ENCODE measurements at regions not wholly inside any gene's neighbourhood (a gene's known extent, or its start where the extent isn't known, plus 50 kb on each side); places are given as distances from the start of the nearest gene placed in this dataset.

DNA sequence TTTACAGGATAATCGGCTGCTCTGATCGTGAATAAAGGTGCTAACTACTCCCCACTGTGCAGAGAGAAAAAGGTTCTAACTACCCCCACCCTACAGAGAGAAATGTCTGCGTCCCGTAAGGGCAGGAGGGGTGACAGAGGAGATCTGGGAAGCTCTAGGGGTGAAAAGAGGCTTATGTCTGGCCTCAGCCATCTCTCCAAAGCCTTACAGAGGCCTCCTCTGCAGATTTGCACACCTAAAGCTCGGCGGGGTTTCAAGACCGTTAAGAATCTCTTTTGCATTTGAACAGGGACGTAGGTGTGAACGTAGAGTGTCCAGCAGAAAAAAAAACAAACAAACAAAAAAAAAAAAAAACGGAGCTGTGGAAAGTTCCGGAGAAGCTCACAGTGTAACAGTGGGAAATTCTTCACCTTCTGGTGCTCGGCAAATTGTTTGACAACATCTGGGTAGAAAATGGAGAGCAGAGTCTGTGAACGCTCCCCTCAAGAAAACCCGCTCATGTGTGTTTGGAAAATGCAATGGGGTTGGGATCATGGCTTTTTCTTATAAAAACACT is 161.0 kb downstream of the SHOX start:
- 22 to 23% methylated on average over 14 of the region's 14 CpGs for WGBS, 2 donors
- Histone ChIP-seq H3K9me3 (ENCODE audit: control insufficient read depth in 2 of 2, insufficient read depth in 1 of 2, low read depth in 1 of 2, low read length in 1 of 2) (peaks cover 0 to 17% of the 10 kb centered on the region in 2 donors), H3K36me3 (ENCODE audit: control insufficient read depth in 2 of 2, insufficient read depth in 2 of 2, low read length in 1 of 2) (no peaks in the 10 kb centered on the region), H3K4me3 (ENCODE audit: low read depth in 1 of 2, low read length in 2 of 2) (no peak overlapping the region), H3K27ac (ENCODE audit: low read depth in 2 of 2, low read length in 1 of 2) (no peak overlapping the region), H3K4me1 (ENCODE audit: control insufficient read depth in 2 of 2, insufficient read depth in 2 of 2, low read length in 1 of 2) (no peaks in the 10 kb centered on the region), H3K27me3 (ENCODE audit: control insufficient read depth in 1 of 2, insufficient read depth in 2 of 2, low read length in 2 of 2) (no peaks in the 10 kb centered on the region)

- Histone ChIP-seq H3K27ac (ENCODE audit: low read depth in 2 of 2, low read length in 1 of 2) (no peak overlapping the region), H3K27me3 (ENCODE audit: control insufficient read depth in 1 of 2, insufficient read depth in 2 of 2, low read length in 2 of 2) (no peaks in the 10 kb centered on the region), H3K4me1 (ENCODE audit: control insufficient read depth in 2 of 2, insufficient read depth in 2 of 2, low read length in 1 of 2) (no peaks in the 10 kb centered on the region), H3K36me3 (ENCODE audit: control insufficient read depth in 2 of 2, insufficient read depth in 2 of 2, low read length in 1 of 2) (no peaks in the 10 kb centered on the region), H3K9me3 (ENCODE audit: control insufficient read depth in 2 of 2, insufficient read depth in 1 of 2, low read depth in 1 of 2, low read length in 1 of 2) (peaks cover 3 to 16% of the 10 kb centered on the region in 2 donors), H3K4me3 (ENCODE audit: low read depth in 1 of 2, low read length in 2 of 2) (no peak overlapping the region)
- WGBS, 2 donors, result 18 to 24% methylated on average over 30 of the region's 30 CpGs
These were observed 160.3 kb downstream of the SHOX start for GRCh38 chrX:790783-791360.

GRCh38 chrX:790041-790506 is 159.5 kb downstream of the SHOX start:
- 12 to 16% methylated on average over 18 of the region's 18 CpGs for whole genome bisulfite sequencing, 2 donors
- no peak overlapping the region for H3K27ac ChIP-seq (ENCODE audit: low read depth in 2 of 2, low read length in 1 of 2)
- peaks cover 3 to 16% of the 10 kb centered on the region in 2 donors for H3K9me3 ChIP-seq (ENCODE audit: control insufficient read depth in 2 of 2, insufficient read depth in 1 of 2, low read depth in 1 of 2, low read length in 1 of 2)
- no peak overlapping the region for H3K4me3 ChIP-seq (ENCODE audit: low read depth in 1 of 2, low read length in 2 of 2)
- no peaks in the 10 kb centered on the region for H3K36me3 ChIP-seq (ENCODE audit: control insufficient read depth in 2 of 2, insufficient read depth in 2 of 2, low read length in 1 of 2)
- no peaks in the 10 kb centered on the region for H3K27me3 ChIP-seq (ENCODE audit: control insufficient read depth in 1 of 2, insufficient read depth in 2 of 2, low read length in 2 of 2)
- H3K4me1 ChIP-seq (ENCODE audit: control insufficient read depth in 2 of 2, insufficient read depth in 2 of 2, low read length in 1 of 2), result no peaks in the 10 kb centered on the region

DNA sequence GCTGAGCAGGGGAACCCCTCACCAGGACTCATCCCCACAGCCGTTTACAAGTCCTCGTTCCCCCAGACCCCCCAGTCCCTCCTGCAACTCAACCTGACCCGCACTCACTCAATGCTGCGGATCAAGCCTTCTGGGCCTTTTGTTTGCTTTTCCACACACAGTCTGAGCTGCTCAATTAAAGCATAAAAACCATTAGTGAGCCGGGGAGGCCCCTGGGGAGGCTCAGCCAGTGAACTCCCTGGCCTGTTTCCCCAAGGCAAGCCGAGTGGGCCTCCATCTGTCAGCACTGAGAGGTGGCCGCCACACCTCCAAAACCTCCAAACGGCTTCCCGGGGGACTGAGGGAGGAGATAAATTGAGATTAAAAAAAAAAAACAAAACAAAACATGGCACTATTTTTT is 158.5 kb downstream of the SHOX start:
- Histone ChIP-seq H3K4me3 (ENCODE audit: low read depth in 1 of 2, low read length in 2 of 2) (no peak overlapping the region), H3K36me3 (ENCODE audit: control insufficient read depth in 2 of 2, insufficient read depth in 2 of 2, low read length in 1 of 2) (no peaks in the 10 kb centered on the region), H3K4me1 (ENCODE audit: control insufficient read depth in 2 of 2, insufficient read depth in 2 of 2, low read length in 1 of 2) (peaks cover 0 to 2% of the 10 kb centered on the region in 2 donors), H3K9me3 (ENCODE audit: control insufficient read depth in 2 of 2, insufficient read depth in 1 of 2, low read depth in 1 of 2, low read length in 1 of 2) (peaks cover 3 to 16% of the 10 kb centered on the region in 2 donors), H3K27ac (ENCODE audit: low read depth in 2 of 2, low read length in 1 of 2) (no peak overlapping the region), H3K27me3 (ENCODE audit: control insufficient read depth in 1 of 2, insufficient read depth in 2 of 2, low read length in 2 of 2) (no peaks in the 10 kb centered on the region)
- WGBS, 2 donors, result 31 to 40% methylated on average over 9 of the region's 9 CpGs

GRCh38 chrX:786441-786881 is 155.9 kb downstream of the SHOX start:
- no peak overlapping the region for H3K27ac ChIP-seq (ENCODE audit: low read depth in 2 of 2, low read length in 1 of 2)
- 53 to 57% methylated on average over 6 of the region's 6 CpGs for WGBS, 2 donors
- H3K9me3 ChIP-seq (ENCODE audit: control insufficient read depth in 2 of 2, insufficient read depth in 1 of 2, low read depth in 1 of 2, low read length in 1 of 2), result peaks cover 3 to 8% of the 10 kb centered on the region in 2 donors
- no peaks in the 10 kb centered on the region for H3K27me3 ChIP-seq (ENCODE audit: control insufficient read depth in 1 of 2, insufficient read depth in 2 of 2, low read length in 2 of 2)
- no peaks in the 10 kb centered on the region for H3K36me3 ChIP-seq (ENCODE audit: control insufficient read depth in 2 of 2, insufficient read depth in 2 of 2, low read length in 1 of 2)
- H3K4me3 ChIP-seq (ENCODE audit: low read depth in 1 of 2, low read length in 2 of 2), result no peak overlapping the region
- H3K4me1 ChIP-seq (ENCODE audit: control insufficient read depth in 2 of 2, insufficient read depth in 2 of 2, low read length in 1 of 2), result peaks cover 0 to 2% of the 10 kb centered on the region in 2 donors

DNA sequence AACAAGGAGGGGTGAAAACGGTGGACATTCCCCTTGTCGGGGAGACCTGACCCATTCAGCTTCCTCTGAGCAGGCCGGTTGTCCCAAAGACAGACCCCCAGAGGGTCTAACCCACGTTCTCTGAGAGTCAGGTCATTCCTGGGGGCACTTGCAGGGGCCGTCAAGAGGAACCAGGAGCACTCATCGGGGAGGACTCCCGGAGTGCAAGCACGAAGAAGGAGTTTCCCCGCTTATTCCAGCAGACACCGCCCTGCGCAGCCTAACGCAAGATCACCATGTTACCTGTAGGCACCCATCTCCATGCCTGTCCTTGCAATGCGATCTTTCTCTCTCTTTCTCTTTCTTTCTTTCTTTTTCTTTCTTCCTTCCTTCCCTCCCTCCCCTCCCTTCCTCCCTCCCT is 154.2 kb downstream of the SHOX start:
- no peak overlapping the region for H3K4me3 ChIP-seq (ENCODE audit: low read depth in 1 of 2, low read length in 2 of 2)
- peaks cover under 1 to 3% of the 10 kb centered on the region in 2 donors for H3K9me3 ChIP-seq (ENCODE audit: control insufficient read depth in 2 of 2, insufficient read depth in 1 of 2, low read depth in 1 of 2, low read length in 1 of 2)
- 88 to 89% methylated on average over 13 of the region's 13 CpGs for WGBS, 2 donors
- H3K4me1 ChIP-seq (ENCODE audit: control insufficient read depth in 2 of 2, insufficient read depth in 2 of 2, low read length in 1 of 2), result peaks cover 0 to 2% of the 10 kb centered on the region in 2 donors
- no peaks in the 10 kb centered on the region for H3K27me3 ChIP-seq (ENCODE audit: control insufficient read depth in 1 of 2, insufficient read depth in 2 of 2, low read length in 2 of 2)
- no peak overlapping the region for H3K27ac ChIP-seq (ENCODE audit: low read depth in 2 of 2, low read length in 1 of 2)
- H3K36me3 ChIP-seq (ENCODE audit: control insufficient read depth in 2 of 2, insufficient read depth in 2 of 2, low read length in 1 of 2), result no peaks in the 10 kb centered on the region

DNA sequence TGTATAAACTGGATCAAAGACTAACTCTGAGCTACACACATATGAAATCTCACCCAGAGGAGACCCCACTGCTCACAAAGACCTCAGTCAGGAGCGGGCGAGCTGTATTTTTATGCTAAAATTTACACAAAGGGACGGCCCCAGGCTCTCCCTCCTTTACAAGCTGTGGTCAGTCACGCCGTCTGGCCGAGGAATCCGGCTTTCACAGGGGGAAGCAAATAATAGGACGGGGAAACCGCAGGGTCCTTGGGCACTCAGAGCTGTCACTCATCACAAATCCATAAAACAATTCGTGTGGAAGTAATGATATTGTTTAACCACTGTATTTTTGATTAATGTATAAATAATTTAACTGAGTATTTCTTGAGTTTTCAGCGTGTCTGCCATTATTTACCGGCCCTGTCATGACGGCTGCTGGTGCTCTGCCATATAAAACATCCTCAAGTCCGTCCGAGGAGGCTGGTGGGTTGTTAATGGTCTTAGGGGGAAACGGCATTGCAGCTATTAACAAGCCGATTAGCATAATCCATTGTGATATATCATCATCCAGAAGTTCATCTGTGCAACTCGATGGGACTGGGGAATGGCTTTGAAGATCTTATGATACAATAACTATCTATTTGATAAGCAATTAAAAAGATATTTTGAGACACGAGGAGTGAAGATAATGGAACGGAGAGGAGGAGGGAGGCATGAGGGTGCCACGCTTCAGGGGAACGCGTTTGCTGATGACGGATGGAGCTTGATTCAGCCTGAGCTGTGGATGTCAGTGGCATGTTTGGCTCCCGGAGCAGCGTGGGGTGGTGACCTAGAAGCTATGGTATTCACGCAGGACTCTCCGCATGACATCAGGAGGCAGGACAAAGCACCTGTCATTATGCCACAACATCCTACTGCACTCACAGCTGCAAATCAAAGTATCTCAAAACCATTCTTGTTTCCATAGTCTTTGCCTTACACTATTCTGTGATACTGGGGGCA is 150.9 kb downstream of the SHOX start:
- Histone ChIP-seq H3K27ac (ENCODE audit: low read depth in 2 of 2, low read length in 1 of 2) (no peak overlapping the region), H3K9me3 (ENCODE audit: control insufficient read depth in 2 of 2, insufficient read depth in 1 of 2, low read depth in 1 of 2, low read length in 1 of 2) (peaks cover 0 to 3% of the 10 kb centered on the region in 2 donors)

GRCh38 chrX:776529-777230 is 146.1 kb downstream of the SHOX start:
- no peak overlapping the region for H3K27ac ChIP-seq (ENCODE audit: low read depth in 2 of 2, low read length in 1 of 2)
- no peaks in the 10 kb centered on the region for H3K36me3 ChIP-seq (ENCODE audit: control insufficient read depth in 2 of 2, insufficient read depth in 2 of 2, low read length in 1 of 2)
- H3K9me3 ChIP-seq (ENCODE audit: control insufficient read depth in 2 of 2, insufficient read depth in 1 of 2, low read depth in 1 of 2, low read length in 1 of 2), result peaks cover 0 to 4% of the 10 kb centered on the region in 2 donors
- no peaks in the 10 kb centered on the region for H3K4me1 ChIP-seq (ENCODE audit: control insufficient read depth in 2 of 2, insufficient read depth in 2 of 2, low read length in 1 of 2)
- WGBS, 2 donors, result 57 to 65% methylated on average over 14 of the region's 14 CpGs
- no peak overlapping the region for H3K4me3 ChIP-seq (ENCODE audit: low read depth in 1 of 2, low read length in 2 of 2)
- no peaks in the 10 kb centered on the region for H3K27me3 ChIP-seq (ENCODE audit: control insufficient read depth in 1 of 2, insufficient read depth in 2 of 2, low read length in 2 of 2)

More for the DNA sequence above, 150.9 kb downstream of the SHOX start:
- H3K27me3 ChIP-seq (ENCODE audit: control insufficient read depth in 1 of 2, insufficient read depth in 2 of 2, low read length in 2 of 2), result no peaks in the 10 kb centered on the region
- 23 to 26% methylated on average over 28 of the region's 28 CpGs for WGBS, 2 donors
- no peaks in the 10 kb centered on the region for H3K36me3 ChIP-seq (ENCODE audit: control insufficient read depth in 2 of 2, insufficient read depth in 2 of 2, low read length in 1 of 2)
- peaks cover 0 to 2% of the 10 kb centered on the region in 2 donors for H3K4me1 ChIP-seq (ENCODE audit: control insufficient read depth in 2 of 2, insufficient read depth in 2 of 2, low read length in 1 of 2)
- H3K4me3 ChIP-seq (ENCODE audit: low read depth in 1 of 2, low read length in 2 of 2), result no peak overlapping the region

DNA sequence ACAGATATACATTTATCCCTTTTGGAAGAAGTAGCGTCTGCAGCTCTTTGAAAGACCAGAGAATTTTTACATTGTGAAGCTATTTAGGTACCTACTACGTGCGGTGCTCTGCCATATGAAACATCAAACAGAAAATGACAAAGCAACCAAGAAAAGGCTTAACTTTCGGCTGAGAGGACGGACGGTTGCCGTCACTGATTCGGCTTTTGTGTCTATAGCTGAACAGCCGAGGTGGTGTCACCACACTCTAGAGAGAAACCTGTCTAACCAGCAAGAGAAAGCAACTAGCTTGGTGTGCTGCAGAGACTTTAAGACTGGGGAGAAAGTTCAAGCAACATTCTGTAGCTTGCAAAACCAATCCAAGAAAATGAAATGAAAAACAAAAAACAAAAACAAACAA is 145.5 kb downstream of the SHOX start:
- H3K9me3 ChIP-seq (ENCODE audit: control insufficient read depth in 2 of 2, insufficient read depth in 1 of 2, low read depth in 1 of 2, low read length in 1 of 2), result peaks cover 0 to 4% of the 10 kb centered on the region in 2 donors
- no peaks in the 10 kb centered on the region for H3K4me1 ChIP-seq (ENCODE audit: control insufficient read depth in 2 of 2, insufficient read depth in 2 of 2, low read length in 1 of 2)
- 50 to 62% methylated on average over 9 of the region's 9 CpGs for WGBS, 2 donors
- no peak overlapping the region for H3K27ac ChIP-seq (ENCODE audit: low read depth in 2 of 2, low read length in 1 of 2)
- H3K4me3 ChIP-seq (ENCODE audit: low read depth in 1 of 2, low read length in 2 of 2), result no peak overlapping the region
- H3K27me3 ChIP-seq (ENCODE audit: control insufficient read depth in 1 of 2, insufficient read depth in 2 of 2, low read length in 2 of 2), result no peaks in the 10 kb centered on the region
- H3K36me3 ChIP-seq (ENCODE audit: control insufficient read depth in 2 of 2, insufficient read depth in 2 of 2, low read length in 1 of 2), result no peaks in the 10 kb centered on the region
